HUES64 (cell line): ENCODE measurements at regions not wholly inside any gene's neighbourhood (a gene's known extent, or its start where the extent isn't known, plus 50 kb on each side); places are given as distances from the start of the nearest gene placed in this dataset.

ENCODE experiments used
- H3K27ac ChIP-seq: 2 replicates; pipeline ENCODE4 v1.7.0; 2013; ENCODE audit warnings: low read depth, low read length, inconsistent platforms
- H3K27me3 ChIP-seq: 2 replicates; pipeline ENCODE4 v1.6.1; 2013; ENCODE audit warnings: mild to moderate bottlenecking, low read length; ENCODE audit not compliant: insufficient read depth
- H3K36me3 ChIP-seq: 2 replicates; pipeline ENCODE4 v1.6.1; 2013; ENCODE audit warnings: mild to moderate bottlenecking, low read length; ENCODE audit not compliant: insufficient read depth
- H3K4me1 ChIP-seq: 2 replicates; pipeline ENCODE4 v1.6.1; 2013; ENCODE audit warnings: mild to moderate bottlenecking, low read length, moderate library complexity; ENCODE audit not compliant: insufficient read depth
- H3K4me3 ChIP-seq: 2 replicates; pipeline ENCODE4 v1.5.1; 2013; ENCODE audit warnings: mild to moderate bottlenecking, low read length, moderate library complexity
- H3K9ac ChIP-seq: 2 replicates; pipeline ENCODE4 v1.6.1; 2013; ENCODE audit warnings: mild to moderate bottlenecking, low read depth, low read length
- H3K9me3 ChIP-seq: 2 replicates; pipeline ENCODE4 v1.6.1; 2013; ENCODE audit warnings: low read depth, low read length; ENCODE audit not compliant: insufficient read depth
- WGBS: fragments of 150-250, 120-280 bp; methylation state at CpG from one replicate; pipeline ENCODE4 v1.1.7; 2013; ENCODE audit warnings: missing lambda C conversion rate; 5-methylcytosine and 5-hydroxymethylcytosine counted together

DNA sequence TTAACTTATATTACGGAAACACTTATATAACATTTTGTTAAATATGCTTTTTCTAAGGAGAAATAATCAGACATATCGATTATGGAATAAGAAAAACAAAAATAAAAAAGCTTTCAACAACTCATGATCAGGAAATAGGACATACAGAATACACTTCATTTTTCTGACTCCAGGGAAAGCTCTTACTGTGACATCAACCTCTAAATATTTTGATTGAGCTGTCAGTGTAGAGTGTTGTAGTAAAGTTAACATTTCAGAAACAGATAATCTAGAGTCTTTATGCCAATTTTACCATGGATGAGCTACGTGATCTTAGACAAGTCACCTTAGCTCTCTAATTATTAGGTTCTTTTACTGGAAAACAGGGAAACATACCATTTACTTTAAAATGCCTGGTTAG lies 218.9 kb upstream of the SORCS1 start:
- Histone ChIP-seq H3K4me1 (no peaks in the 10 kb centered on the region), H3K9ac (no peak overlapping the region), H3K36me3 (no peaks in the 10 kb centered on the region), H3K27ac (no peak overlapping the region), H3K4me3 (no peak overlapping the region), H3K27me3 (no peaks in the 10 kb centered on the region), H3K9me3 (no peaks in the 10 kb centered on the region)
- no CpG with 5 or more reads among the region's 3 CpGs for WGBS

GRCh38 chr10:107379601-107380000 lies 215.1 kb upstream of the SORCS1 start:
- Histone ChIP-seq H3K9me3 (no peaks in the 10 kb centered on the region), H3K36me3 (no peaks in the 10 kb centered on the region), H3K4me3 (no peak overlapping the region), H3K27ac (no peak overlapping the region), H3K4me1 (no peaks in the 10 kb centered on the region), H3K27me3 (no peaks in the 10 kb centered on the region), H3K9ac (no peak overlapping the region)
- WGBS = 94% methylated on average over 2 of the region's 2 CpGs

DNA sequence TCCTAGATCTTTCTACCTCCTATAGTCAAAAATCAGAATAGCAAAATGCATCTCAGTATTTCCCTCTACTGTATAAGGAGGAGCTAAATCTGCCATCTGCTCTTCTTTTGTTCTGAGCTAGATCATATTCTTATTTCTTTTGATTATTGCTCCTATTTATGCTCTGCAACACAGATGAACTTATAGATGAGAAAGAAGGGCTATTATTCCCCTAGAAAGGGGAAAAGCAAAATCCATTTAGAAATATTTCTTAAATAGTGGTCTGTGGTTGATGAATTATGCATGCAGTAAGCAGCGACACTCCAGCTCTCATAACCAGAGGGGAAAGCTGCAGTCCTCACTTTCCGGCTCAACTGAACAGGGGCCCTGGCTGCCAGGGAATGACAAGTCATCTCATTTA lies 207.3 kb upstream of the SORCS1 start:
- no peaks in the 10 kb centered on the region for H3K9me3 ChIP-seq
- no peak overlapping the region for H3K4me3 ChIP-seq
- no peak overlapping the region for H3K27ac ChIP-seq
- 79% methylated on average over 2 of the region's 2 CpGs for WGBS
- H3K4me1 ChIP-seq = no peaks in the 10 kb centered on the region
- no peaks in the 10 kb centered on the region for H3K27me3 ChIP-seq
- H3K9ac ChIP-seq = no peak overlapping the region
- H3K36me3 ChIP-seq = no peaks in the 10 kb centered on the region

DNA sequence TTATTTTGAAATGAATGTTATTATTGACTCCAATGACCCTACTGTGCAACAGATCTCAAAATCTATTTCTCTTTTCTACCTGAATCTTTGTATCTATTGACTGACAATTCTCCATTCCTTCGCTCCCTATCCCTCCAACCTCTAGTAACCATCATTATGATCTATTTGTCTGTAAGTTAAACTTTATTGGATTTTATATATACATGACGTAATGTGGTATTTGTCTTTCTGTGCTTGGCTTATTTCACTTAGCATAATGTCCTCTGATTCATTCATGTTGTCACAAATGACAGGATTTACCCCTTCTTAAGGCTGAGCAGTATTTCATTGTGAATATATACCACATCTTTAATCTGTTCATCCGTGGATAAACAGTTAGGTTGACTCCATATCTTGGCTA lies 200.4 kb upstream of the SORCS1 start:
- Histone ChIP-seq H3K9ac (no peak overlapping the region), H3K9me3 (no peaks in the 10 kb centered on the region), H3K27me3 (no peaks in the 10 kb centered on the region), H3K27ac (no peak overlapping the region), H3K36me3 (no peaks in the 10 kb centered on the region), H3K4me1 (no peaks in the 10 kb centered on the region), H3K4me3 (no peak overlapping the region)
- 87% methylated on average over 2 of the region's 3 CpGs for WGBS

DNA sequence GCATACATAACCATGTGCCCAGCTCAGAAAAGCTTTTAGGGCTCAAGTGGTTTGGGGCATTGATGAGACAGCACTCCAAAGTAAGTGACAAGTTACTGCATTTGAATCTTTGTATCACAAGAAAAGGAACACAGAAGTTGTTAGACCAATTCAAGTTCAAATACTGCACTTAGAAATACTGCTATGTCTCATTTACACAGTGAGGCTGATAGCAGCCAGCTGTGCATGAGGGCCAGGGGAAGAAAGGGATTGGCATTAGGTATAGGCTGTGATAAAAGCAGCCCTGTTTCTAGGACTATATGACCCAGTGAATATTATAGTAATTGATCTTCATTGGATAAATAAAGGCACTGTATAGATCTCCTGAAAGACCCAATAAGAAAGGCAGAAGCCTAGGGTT lies 197.8 kb upstream of the SORCS1 start:
- no peaks in the 10 kb centered on the region for H3K9me3 ChIP-seq

DNA sequence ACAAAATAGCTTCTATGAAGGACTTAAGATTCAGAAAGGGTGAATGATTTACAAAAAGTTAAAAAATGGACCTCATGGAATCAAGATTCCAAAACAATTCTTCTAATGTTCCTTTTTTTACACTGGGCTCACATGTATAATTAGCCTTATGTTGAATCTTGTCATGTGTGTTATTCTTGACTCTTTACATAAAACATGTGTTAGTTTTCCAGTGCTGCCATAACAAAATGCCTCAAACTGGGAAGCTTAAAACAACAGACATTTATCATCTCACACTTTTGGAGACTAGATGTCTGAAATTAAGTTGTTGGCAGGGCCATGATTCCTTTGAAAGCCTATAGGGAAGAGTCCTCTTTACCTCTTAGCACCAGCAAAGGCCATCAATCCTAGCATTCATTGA lies 192.5 kb upstream of the SORCS1 start:
- no peak overlapping the region for H3K27ac ChIP-seq
- no peak overlapping the region for H3K9ac ChIP-seq
- no peaks in the 10 kb centered on the region for H3K9me3 ChIP-seq
- no peaks in the 10 kb centered on the region for H3K27me3 ChIP-seq
- H3K36me3 ChIP-seq = no peaks in the 10 kb centered on the region
- H3K4me1 ChIP-seq = no peaks in the 10 kb centered on the region
- H3K4me3 ChIP-seq = no peak overlapping the region

More for the DNA sequence above, 197.8 kb upstream of the SORCS1 start:
- Histone ChIP-seq H3K27ac (no peak overlapping the region), H3K9ac (no peak overlapping the region), H3K4me3 (no peak overlapping the region), H3K36me3 (no peaks in the 10 kb centered on the region), H3K27me3 (no peaks in the 10 kb centered on the region), H3K4me1 (no peaks in the 10 kb centered on the region)

- Histone ChIP-seq H3K36me3 (no peaks in the 10 kb centered on the region), H3K9ac (no peak overlapping the region), H3K27me3 (no peaks in the 10 kb centered on the region), H3K4me3 (no peak overlapping the region), H3K9me3 (no peaks in the 10 kb centered on the region), H3K4me1 (no peaks in the 10 kb centered on the region), H3K27ac (no peak overlapping the region)
- WGBS = 80% methylated on average over 2 of the region's 2 CpGs
Observed at GRCh38 chr10:107356396-107356795, 191.9 kb upstream of the SORCS1 start.

- WGBS = no CpG with 5 or more reads among the region's 2 CpGs
- H3K4me1 ChIP-seq = no peaks in the 10 kb centered on the region
Observed at GRCh38 chr10:107342711-107343110, 178.2 kb upstream of the SORCS1 start.

DNA sequence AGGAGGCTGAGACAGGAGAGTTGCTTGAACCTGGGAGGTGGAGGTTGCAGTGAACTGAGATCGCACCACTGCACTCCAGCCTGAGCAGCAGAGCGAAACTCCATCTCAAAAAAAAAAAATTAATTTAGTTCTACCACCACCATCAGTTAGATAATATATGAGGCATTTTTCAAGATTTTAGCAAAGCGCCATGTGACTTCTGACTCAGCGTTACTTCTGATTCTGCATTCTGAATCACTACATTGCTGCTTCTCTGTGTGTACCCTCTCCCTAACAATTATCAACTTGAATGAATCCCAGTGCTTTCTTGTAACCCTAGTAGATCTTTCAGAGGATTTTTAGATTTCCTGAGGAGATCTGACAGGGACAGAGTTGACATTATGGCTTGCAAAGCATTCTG lies 176.8 kb upstream of the SORCS1 start:
- no peak overlapping the region for H3K9ac ChIP-seq
- H3K36me3 ChIP-seq = no peaks in the 10 kb centered on the region
- 92% methylated on average over 3 of the region's 4 CpGs for WGBS
- 0 out of 2 replicates have a peak, but pooled peaks cover 5% of the 10 kb centered on the region for H3K9me3 ChIP-seq
- no peak overlapping the region for H3K27ac ChIP-seq
- H3K4me3 ChIP-seq = no peak overlapping the region
- H3K27me3 ChIP-seq = no peaks in the 10 kb centered on the region
- H3K4me1 ChIP-seq = no peaks in the 10 kb centered on the region

More at GRCh38 chr10:107342711-107343110, 178.2 kb upstream of the SORCS1 start:
- Histone ChIP-seq H3K9me3 (0 out of 2 replicates have a peak, but pooled peaks cover 5% of the 10 kb centered on the region), H3K27ac (no peak overlapping the region), H3K9ac (no peak overlapping the region), H3K27me3 (no peaks in the 10 kb centered on the region), H3K4me3 (no peak overlapping the region), H3K36me3 (no peaks in the 10 kb centered on the region)

- no peak overlapping the region for H3K9ac ChIP-seq
- no peaks in the 10 kb centered on the region for H3K4me1 ChIP-seq
- H3K4me3 ChIP-seq = no peak overlapping the region
- H3K9me3 ChIP-seq = 0 out of 2 replicates have a peak, but pooled peaks cover 5% of the 10 kb centered on the region
- no peak overlapping the region for H3K27ac ChIP-seq
- no peaks in the 10 kb centered on the region for H3K36me3 ChIP-seq
- WGBS = 96% methylated on average over 2 of the region's 2 CpGs
- H3K27me3 ChIP-seq = no peaks in the 10 kb centered on the region
Observed at GRCh38 chr10:107340326-107340725, 175.8 kb upstream of the SORCS1 start.

GRCh38 chr10:107336061-107336460 lies 171.6 kb upstream of the SORCS1 start:
- Histone ChIP-seq H3K27me3 (no peaks in the 10 kb centered on the region), H3K4me3 (no peak overlapping the region), H3K9ac (no peak overlapping the region), H3K9me3 (no peaks in the 10 kb centered on the region), H3K4me1 (no peaks in the 10 kb centered on the region), H3K27ac (no peak overlapping the region), H3K36me3 (no peaks in the 10 kb centered on the region)
- WGBS = 96% methylated on average over 5 of the region's 5 CpGs

GRCh38 chr10:107317592-107317991 lies 153.1 kb upstream of the SORCS1 start:
- no peak overlapping the region for H3K27ac ChIP-seq
- H3K36me3 ChIP-seq = no peaks in the 10 kb centered on the region
- no CpG with 5 or more reads among the region's 1 CpG for WGBS
- H3K9me3 ChIP-seq = no peaks in the 10 kb centered on the region
- no peak overlapping the region for H3K4me3 ChIP-seq
- H3K9ac ChIP-seq = no peak overlapping the region
- H3K27me3 ChIP-seq = no peaks in the 10 kb centered on the region
- H3K4me1 ChIP-seq = no peaks in the 10 kb centered on the region
